IMR-90 (cell line): ENCODE measurements at regions not wholly inside any gene's neighbourhood (a gene's known extent, or its start where the extent isn't known, plus 50 kb on each side); places are given as distances from the start of the nearest gene placed in this dataset.

Source experiments
- ATAC-seq: fragments of 200-7000 bp; cut with Tn5 transposase; 2 replicates; pipeline ENCODE4 v1.9.1; 2020; ENCODE audit warnings: low read depth, mild to moderate bottlenecking, moderate library complexity
- BruUV-seq: library from RNA; stranded (reverse); fragments of 400-500 nt; replicated peaks from 2 replicates; lab custom pipeline; 2021; lab: Mats Ljungman, UMichigan
- CTCF ChIA-PET: fragments of 300-600 bp; formaldehyde crosslinking; extraction: SDS; loops from one replicate; lab custom pipeline; 2021; ENCODE audit warnings: antibody characterized with exemption; lab: Yijun Ruan, JAX
- POLR2A ChIA-PET: fragments of 300-600 bp; sonication (Branson Sonifier 250); formaldehyde crosslinking; loops from one replicate; lab custom pipeline; 2022; ENCODE audit warnings: antibody characterized with exemption; ENCODE audit not compliant: unreplicated experiment; lab: Charles Lee
- DNase-seq: peaks from one replicate; pipeline ENCODE4 v3.0.0; 2013
- H2AFZ ChIP-seq: replicated peaks from 2 replicates; pipeline ENCODE3; 2013; ENCODE audit warnings: low read length, mild to moderate bottlenecking; ENCODE audit not compliant: poor library complexity
- H2AK5ac ChIP-seq: 2 replicates; pipeline ENCODE4 v1.6.1; 2013; ENCODE audit warnings: low read depth, low read length, inconsistent platforms
- H2AK9ac ChIP-seq: replicated peaks from 2 replicates; pipeline ENCODE3; 2013; ENCODE audit warnings: mild to moderate bottlenecking, low read depth, low read length, moderate library complexity; ENCODE audit not compliant: poor library complexity
- H2BK120ac ChIP-seq: 2 replicates; pipeline ENCODE4 v1.6.1; 2013; ENCODE audit warnings: low read depth, low read length, inconsistent platforms
- H2BK15ac ChIP-seq: 3 replicates; pipeline ENCODE4 v1.6.1; 2013; ENCODE audit warnings: low read depth, low read length, inconsistent platforms
- H2BK20ac ChIP-seq: 2 replicates; pipeline ENCODE4 v1.6.1; 2013; ENCODE audit warnings: low read depth, mild to moderate bottlenecking, inconsistent platforms, low read length, moderate library complexity
- H2BK5ac ChIP-seq: 2 replicates; pipeline ENCODE4 v1.6.1; 2013; ENCODE audit warnings: mild to moderate bottlenecking, low read depth, low read length, inconsistent platforms; ENCODE audit not compliant: poor library complexity, severe bottlenecking
- H3K14ac ChIP-seq: replicated peaks from 2 replicates; pipeline ENCODE4 v1.6.1; 2013; ENCODE audit warnings: low read depth, low read length, inconsistent platforms
- H3K18ac ChIP-seq: 2 replicates; pipeline ENCODE4 v1.6.1; 2013; ENCODE audit warnings: low read depth, low read length, control low read depth
- H3K23ac ChIP-seq: 2 replicates; pipeline ENCODE4 v1.6.1; 2013; ENCODE audit warnings: low read depth, low read length, inconsistent platforms
- H3K27ac ChIP-seq: 2 replicates; pipeline ENCODE4 v1.5.1; 2013; ENCODE audit warnings: mild to moderate bottlenecking, control low read depth, low read length; ENCODE audit not compliant: insufficient read depth
- H3K27me3 ChIP-seq: 2 replicates; pipeline ENCODE4 v1.6.1; 2013; ENCODE audit warnings: low read length; ENCODE audit not compliant: control insufficient read depth, insufficient read depth
- H3K36me3 ChIP-seq: 2 replicates; pipeline ENCODE4 v1.6.1; 2013; ENCODE audit warnings: low read length, mixed read lengths; ENCODE audit not compliant: control insufficient read depth, insufficient read depth
- H3K4ac ChIP-seq: 2 replicates; pipeline ENCODE4 v1.6.1; 2013; ENCODE audit warnings: low read depth, low read length, inconsistent platforms
- H3K4me1 ChIP-seq: 2 replicates; pipeline ENCODE4 v1.6.1; 2013; ENCODE audit warnings: low read length, mixed read lengths; ENCODE audit not compliant: control insufficient read depth, insufficient read depth
- H3K4me2 ChIP-seq: 2 replicates; pipeline ENCODE4 v1.6.1; 2013; ENCODE audit warnings: low read depth, mild to moderate bottlenecking, control low read depth, low read length, moderate library complexity
- H3K4me3 ChIP-seq: 2 replicates; pipeline ENCODE4 v1.5.1; 2013; ENCODE audit warnings: low read depth, mild to moderate bottlenecking, control low read depth, low read length, moderate library complexity; ENCODE audit not compliant: insufficient read depth
- H3K56ac ChIP-seq: 2 replicates; pipeline ENCODE4 v1.6.1; 2013; ENCODE audit warnings: low read length, inconsistent platforms; ENCODE audit not compliant: insufficient read depth; ENCODE audit errors: extremely low read depth
- H3K79me1 ChIP-seq, 2 experiments: 2 replicates each; pipeline ENCODE4 v1.6.1; 2013; ENCODE audit warnings: low read length in 2 of 2, inconsistent platforms in 1 of 2, low read depth in 1 of 2
- H3K9ac ChIP-seq: 2 replicates; pipeline ENCODE4 v1.6.1; 2013; ENCODE audit warnings: low read depth, low read length, control low read depth
- H3K9me1 ChIP-seq: 2 replicates; pipeline ENCODE4 v1.6.1; 2013; ENCODE audit warnings: low read length, inconsistent platforms; ENCODE audit not compliant: insufficient read depth
- H3K9me3 ChIP-seq: 2 replicates; pipeline ENCODE4 v1.6.1; 2013; ENCODE audit warnings: low read length; ENCODE audit not compliant: control insufficient read depth, insufficient read depth
- H4K20me1 ChIP-seq: 2 replicates; pipeline ENCODE4 v1.6.1; 2013; ENCODE audit warnings: low read length, inconsistent platforms; ENCODE audit not compliant: insufficient read depth
- H4K5ac ChIP-seq: 2 replicates; pipeline ENCODE4 v1.6.1; 2013; ENCODE audit warnings: mild to moderate bottlenecking, low read depth, low read length, control low read depth
- H4K8ac ChIP-seq, 2 experiments: 2 replicates each; pipeline ENCODE4 v1.6.1; 2013; ENCODE audit warnings: low read depth in 2 of 2, low read length in 2 of 2, control low read depth in 1 of 2, inconsistent platforms in 1 of 2
- H4K91ac ChIP-seq: 2 replicates; pipeline ENCODE4 v1.6.1; 2013; ENCODE audit warnings: low read depth, low read length, inconsistent platforms; ENCODE audit not compliant: insufficient read depth
- MXI1 ChIP-seq: IDR thresholded peaks from 2 replicates; pipeline ENCODE4 v1.6.1; 2012; ENCODE audit warnings: low read depth, mild to moderate bottlenecking, low read length, moderate library complexity, borderline replicate concordance
- whole genome bisulfite sequencing, 2 experiments: methylation state at CpG; one replicate each; pipeline versions ENCODE4 v1.1.5 to v1.1.7; 2013; ENCODE audit warnings: missing lambda C conversion rate in 2 of 2; ENCODE audit not compliant: insufficient read length in 1 of 2; ENCODE audit errors: extremely low coverage in 2 of 2; 5-methylcytosine and 5-hydroxymethylcytosine counted together
- dilution Hi-C: fragments of 300-500 bp; cut with HindIII; formaldehyde crosslinking; loops from one replicate; pipeline ENCODE4 v1.14.3; 2018; ENCODE audit warnings: low sequenced_read_pairs; ENCODE audit not compliant: unreplicated experiment
- in situ Hi-C: fragments of 300-500 bp; cut with MboI; formaldehyde crosslinking; loops from 3 replicates; pipeline ENCODE4 v1.14.3; 2019; ENCODE audit warnings: low sequenced_read_pairs, inconsistent platforms, mixed read lengths
- intact Hi-C: fragments of 100-400 bp; cut with micrococcal nuclease; formaldehyde crosslinking; loops from 2 replicates; pipeline ENCODE4 v1.10.0; 2022
- TF ChIP-seq, protein P1 (sequence below): fragments of 150-350 bp; IDR thresholded peaks from 2 replicates; pipeline ENCODE4 v1.6.1; 2017; ENCODE audit warnings: mild to moderate bottlenecking, antibody characterized with exemption, low read length, low read depth

DNA sequence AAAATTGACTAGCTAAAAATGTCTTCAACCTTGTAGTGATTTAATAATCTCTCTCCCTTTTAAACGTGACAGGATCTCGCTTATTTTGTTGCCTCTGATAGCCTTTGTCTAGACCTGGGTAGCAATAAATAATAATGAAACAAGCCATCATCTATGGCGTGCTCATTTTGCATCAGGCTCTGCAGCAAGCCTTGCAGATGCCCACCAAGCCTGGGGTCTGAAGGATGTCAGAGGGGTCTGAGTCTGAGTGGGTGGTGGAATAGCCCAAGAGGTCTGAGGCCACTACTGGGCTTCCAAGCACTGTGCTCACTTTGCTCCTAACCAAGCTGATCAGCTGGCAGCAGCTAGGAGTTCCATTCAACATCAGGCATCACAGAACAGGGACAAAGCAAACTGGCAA is 109.4 kb downstream of the GYPC start:
- ATAC-seq: no peak
- Histone ChIP-seq H3K56ac (no peak overlapping the region), H2BK15ac (no peak overlapping the region), H2AFZ (no peak overlapping the region), H3K23ac (no peak overlapping the region), H3K36me3 (no peaks in the 10 kb centered on the region), H3K14ac (no peak overlapping the region), H3K4me1 (no peaks in the 10 kb centered on the region), H3K4me3 (no peak overlapping the region), H2BK5ac (no peak overlapping the region), H3K27ac (no peak overlapping the region), H3K9me3 (no peaks in the 10 kb centered on the region), H3K9me1 (no peaks in the 10 kb centered on the region), H4K8ac (no peak overlapping the region), H2AK9ac (no peak overlapping the region), H3K4ac (no peak overlapping the region), H2BK120ac (no peak overlapping the region), H3K4me2 (no peak overlapping the region), H3K79me1 (no peaks in the 10 kb centered on the region), H4K5ac (no peak overlapping the region), H3K27me3 (no peaks in the 10 kb centered on the region; the same call in 1 of the 2 replicates), H3K18ac (no peak overlapping the region), H3K9ac (no peak overlapping the region), H2BK20ac (no peak overlapping the region), H2AK5ac (no peak overlapping the region), H4K20me1 (no peaks in the 10 kb centered on the region), H4K91ac (no peak overlapping the region)
- no peak for DNase-seq
- intact Hi-C loops (no loop called here), in situ Hi-C loops (no loop called here), dilution Hi-C loops (no loop called here)
- POLR2A ChIA-PET: no interaction called here
- WGBS, 2 experiments: no CpG with 5 or more reads among the region's 3 CpGs
- CTCF ChIA-PET: no interaction called here
- BruUV-seq: no TSS peak
- TF ChIP-seq, protein P1, sequence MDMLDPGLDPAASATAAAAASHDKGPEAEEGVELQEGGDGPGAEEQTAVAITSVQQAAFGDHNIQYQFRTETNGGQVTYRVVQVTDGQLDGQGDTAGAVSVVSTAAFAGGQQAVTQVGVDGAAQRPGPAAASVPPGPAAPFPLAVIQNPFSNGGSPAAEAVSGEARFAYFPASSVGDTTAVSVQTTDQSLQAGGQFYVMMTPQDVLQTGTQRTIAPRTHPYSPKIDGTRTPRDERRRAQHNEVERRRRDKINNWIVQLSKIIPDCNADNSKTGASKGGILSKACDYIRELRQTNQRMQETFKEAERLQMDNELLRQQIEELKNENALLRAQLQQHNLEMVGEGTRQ: no peak
- TF ChIP-seq MXI1: no peak
